ENCODE measurements at regions not wholly inside any gene's neighbourhood (a gene's known extent, or its start where the extent isn't known, plus 50 kb on each side); places are given as distances from the start of the nearest gene placed in this dataset.

GRCh38 chr2:66761826-66762225 lies 326.9 kb downstream of the MEIS1 start:
- TF ChIP-seq POLR2AphosphoS5 (IDR thresholded peaks at IDR 0.05; ENCODE audit: low read depth, low read length), result no peak
- TF ChIP-seq, protein P1, sequence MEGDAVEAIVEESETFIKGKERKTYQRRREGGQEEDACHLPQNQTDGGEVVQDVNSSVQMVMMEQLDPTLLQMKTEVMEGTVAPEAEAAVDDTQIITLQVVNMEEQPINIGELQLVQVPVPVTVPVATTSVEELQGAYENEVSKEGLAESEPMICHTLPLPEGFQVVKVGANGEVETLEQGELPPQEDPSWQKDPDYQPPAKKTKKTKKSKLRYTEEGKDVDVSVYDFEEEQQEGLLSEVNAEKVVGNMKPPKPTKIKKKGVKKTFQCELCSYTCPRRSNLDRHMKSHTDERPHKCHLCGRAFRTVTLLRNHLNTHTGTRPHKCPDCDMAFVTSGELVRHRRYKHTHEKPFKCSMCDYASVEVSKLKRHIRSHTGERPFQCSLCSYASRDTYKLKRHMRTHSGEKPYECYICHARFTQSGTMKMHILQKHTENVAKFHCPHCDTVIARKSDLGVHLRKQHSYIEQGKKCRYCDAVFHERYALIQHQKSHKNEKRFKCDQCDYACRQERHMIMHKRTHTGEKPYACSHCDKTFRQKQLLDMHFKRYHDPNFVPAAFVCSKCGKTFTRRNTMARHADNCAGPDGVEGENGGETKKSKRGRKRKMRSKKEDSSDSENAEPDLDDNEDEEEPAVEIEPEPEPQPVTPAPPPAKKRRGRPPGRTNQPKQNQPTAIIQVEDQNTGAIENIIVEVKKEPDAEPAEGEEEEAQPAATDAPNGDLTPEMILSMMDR (IDR thresholded peaks at IDR 0.05), result no peak
